GM19467 (cell line): ENCODE measurements at regions not wholly inside any gene's neighbourhood (a gene's known extent, or its start where the extent isn't known, plus 50 kb on each side); places are given as distances from the start of the nearest gene placed in this dataset.
"Not testable (repeated sequence)": the region's sequence is repeated elsewhere in the genome, so short reads cannot be mapped to it uniquely, and the experiment has no call there.

ENCODE experiments used
- ATAC-seq: cut with Tn5 transposase; IDR thresholded peaks from one replicate; pipeline ENCODE4 v1.9.1; 2021; ENCODE audit warnings: mild to moderate bottlenecking, moderate library complexity; ENCODE audit not compliant: unreplicated experiment

DNA sequence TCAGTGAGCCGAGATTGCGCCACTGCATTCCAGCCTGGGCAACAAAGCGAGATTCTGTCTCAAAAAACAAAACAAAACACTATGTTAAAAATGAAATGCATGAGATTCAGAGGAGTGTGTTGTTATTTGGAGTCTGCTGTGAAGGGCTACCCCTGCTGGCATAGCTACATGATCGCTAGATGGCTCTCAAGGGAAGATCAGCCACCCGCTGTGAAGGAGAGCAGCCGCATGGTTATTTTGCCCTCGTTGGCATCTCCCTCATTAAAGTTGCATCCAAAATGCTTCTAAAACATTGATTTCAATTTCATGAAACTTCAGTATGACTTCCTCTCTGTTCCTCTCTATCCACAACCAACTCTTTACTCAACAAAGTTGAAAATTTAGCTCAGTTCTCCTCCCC lies 54.8 kb upstream of the NDUFV2 start:
- no peak for ATAC-seq

DNA sequence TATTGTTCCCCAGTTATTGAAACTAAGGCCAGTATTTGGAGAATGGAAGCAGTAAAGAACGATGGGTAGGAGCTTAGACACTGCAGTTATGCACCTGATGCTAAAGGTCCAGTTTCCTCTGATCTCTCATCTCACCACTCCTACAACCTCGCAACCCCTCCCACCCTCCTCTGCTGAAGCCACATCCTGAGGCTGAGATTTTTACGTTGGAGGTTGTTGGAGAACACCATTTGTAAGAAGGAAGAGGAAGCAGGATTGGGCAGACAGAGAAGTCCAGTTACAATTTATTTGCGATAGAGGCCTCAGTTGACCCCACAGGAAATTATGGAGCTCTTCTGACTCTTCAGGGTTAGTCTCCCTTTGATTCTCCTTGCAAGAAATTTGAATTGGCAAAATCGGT lies 54.3 kb upstream of the NDUFV2 start:
- ATAC-seq: no peak

DNA sequence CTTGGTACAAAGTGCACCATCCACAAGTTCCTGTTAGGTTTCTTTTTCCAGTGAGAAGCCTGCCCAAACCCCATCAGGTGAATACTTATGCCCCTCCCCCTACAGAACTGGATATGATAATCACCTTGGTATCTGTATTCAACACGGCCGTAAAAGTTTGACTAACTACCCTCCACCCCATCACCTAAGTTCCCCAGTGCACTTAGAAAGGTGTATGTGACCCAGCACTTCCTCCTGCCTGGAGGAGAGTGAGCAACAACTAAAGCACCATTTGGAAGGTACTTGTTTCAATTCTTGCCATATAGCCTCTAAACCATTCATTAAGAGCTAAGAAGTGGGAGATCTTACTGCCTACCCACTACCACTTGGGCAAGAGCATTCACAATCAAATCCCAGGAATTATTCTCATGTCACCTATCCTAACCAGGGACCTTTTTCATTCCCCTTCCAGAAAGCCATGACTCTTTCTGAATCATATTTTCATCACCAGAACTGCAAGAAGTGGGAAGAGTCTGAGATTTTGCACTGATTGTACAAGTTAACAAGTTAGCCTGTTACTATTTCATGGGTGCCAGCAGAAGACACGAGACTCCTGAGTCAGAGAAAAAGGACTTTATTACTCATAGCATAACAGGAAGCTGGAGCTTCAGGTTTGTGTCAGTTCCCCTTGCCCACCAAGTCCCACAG lies 53.5 kb upstream of the NDUFV2 start:
- no peak for ATAC-seq

DNA sequence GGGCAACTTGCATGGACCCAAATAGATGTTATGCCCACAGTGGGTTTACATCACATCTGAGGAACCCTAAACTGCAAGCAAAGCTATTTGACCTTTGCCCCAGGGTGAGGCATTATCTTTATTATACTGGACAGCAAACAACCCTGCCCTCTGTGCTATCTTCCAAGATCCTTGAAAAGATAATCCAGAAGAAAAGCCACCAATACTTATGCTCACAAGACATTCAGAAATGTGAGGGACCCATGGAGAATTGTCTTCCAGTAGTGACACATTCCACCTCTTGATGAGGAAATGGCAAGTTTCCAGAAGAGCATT lies 53.0 kb upstream of the NDUFV2 start:
- ATAC-seq: no peak

DNA sequence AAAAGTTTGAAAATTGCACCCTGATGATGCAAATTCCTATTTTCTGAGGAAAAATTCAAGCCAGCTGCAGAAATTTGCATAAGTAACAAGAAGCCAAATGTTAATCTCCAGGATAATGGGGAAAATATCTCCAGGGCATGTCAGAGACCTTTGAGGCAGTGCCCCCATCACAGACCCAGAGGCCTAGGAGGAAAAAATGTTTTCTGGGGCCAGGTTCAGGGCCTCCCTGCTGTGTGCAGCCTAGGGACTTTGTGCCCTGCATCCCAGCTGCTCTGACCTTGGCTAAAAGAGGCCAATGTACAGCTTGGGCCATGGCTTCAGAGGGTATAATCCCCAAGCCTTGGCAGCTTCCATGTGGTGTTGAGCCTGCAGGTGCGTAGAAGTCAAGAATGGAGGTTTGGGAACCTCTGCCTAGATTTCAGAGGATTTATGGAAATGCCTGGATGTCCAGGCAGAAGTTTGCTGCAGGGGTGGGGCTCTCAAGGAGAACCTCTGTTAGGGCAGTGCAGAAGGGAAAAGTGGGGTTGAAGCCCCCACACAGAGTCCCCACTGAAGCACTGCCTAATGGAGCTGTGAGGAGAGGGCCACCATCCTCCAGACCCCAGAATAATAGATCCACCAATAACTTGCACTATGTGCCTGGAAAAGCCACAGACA lies 51.7 kb upstream of the NDUFV2 start:
- not testable (repeated sequence) for ATAC-seq
